ENCODE measurements at regions not wholly inside any gene's neighbourhood (a gene's known extent, or its start where the extent isn't known, plus 50 kb on each side); places are given as distances from the start of the nearest gene placed in this dataset.
A peak's percentile ranks its signal among the peaks of the same experiment; 100 is the strongest.
"Not testable (repeated sequence)": the region's sequence is repeated elsewhere in the genome, so short reads cannot be mapped to it uniquely, and the experiment has no call there.

DNA sequence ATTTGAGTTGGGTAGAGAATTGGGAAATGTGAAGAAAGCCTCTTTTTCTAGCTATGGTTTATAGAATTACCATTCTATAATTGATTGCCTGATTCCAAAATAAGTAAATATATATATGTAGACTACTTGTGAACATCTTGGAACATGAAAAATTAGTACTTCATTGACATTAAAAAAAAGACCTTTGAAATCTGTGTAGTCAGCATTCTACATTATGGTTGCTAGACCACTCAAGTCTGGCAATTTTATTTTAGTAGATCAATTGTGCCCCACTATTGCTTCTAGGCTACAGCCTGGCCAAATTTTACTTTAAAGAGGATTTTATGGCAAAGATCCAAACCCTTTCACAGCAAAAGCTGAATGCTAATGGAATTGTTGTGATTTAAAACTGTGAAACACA, 279.8 kb downstream of the IKZF2 start:
- no peak for DNase-seq (ENCODE audit: low spot score)

DNA sequence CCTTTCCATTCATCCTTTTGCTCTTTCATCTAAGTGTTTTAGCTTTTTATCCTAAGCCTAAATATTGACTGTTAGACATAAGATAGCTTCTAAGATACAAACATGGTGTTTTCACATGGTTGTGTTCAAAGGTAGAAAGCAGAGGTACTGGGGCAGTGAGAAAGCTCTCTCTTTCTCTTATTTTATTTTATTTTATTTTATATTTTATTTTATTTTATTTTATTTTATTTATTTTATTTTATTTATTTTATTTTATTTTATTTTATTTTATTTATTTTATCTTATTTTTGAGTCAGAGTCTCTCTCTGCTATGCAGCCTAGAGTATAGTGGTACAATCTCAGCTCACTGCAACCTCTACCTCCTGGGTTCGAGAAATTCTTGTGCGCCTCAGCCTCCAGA, 287.2 kb downstream of the IKZF2 start:
- DNase-seq (ENCODE audit: low spot score): no peak

DNA sequence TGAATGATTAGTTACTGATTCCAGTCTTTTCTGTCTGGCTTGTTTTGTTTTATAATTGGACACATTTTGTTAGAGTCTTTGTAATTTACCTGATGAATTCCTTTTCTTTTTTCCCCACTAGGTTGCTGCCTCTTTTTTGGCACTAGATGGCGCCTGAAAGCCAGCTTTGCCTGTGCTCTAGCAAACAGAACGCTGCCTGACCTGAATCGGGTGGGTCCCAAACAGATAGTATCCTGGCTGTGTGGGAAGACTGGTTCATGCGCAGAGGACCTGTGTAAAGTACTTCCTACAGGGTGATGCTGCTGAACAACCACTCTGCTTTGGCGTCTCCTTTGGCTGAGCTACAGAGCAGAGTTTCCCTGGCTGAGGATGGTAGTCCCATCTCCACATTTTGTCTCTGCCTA, 288.2 kb downstream of the IKZF2 start:
- peak; percentile 54 for DNase-seq (ENCODE audit: low spot score)

DNA sequence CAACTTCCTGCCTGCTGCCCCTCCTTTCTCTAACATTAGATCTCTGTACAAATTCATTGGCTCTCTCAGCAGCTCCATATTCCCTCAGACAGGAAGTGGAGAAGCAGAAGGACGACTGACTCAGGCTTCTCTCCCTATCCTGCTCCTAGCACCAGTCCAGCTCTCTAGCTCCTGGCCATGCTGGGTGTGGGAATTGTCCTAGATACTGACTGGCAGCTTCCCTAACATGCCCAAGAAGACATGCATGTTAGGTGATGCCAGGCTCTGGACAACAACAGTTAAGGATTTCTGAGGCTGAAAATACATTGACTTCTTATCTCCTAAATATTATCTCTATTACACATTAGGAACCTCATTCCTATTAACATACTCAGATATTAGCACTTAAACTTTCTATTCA, 292.9 kb downstream of the IKZF2 start:
- DNase-seq (ENCODE audit: low spot score): no peak

DNA sequence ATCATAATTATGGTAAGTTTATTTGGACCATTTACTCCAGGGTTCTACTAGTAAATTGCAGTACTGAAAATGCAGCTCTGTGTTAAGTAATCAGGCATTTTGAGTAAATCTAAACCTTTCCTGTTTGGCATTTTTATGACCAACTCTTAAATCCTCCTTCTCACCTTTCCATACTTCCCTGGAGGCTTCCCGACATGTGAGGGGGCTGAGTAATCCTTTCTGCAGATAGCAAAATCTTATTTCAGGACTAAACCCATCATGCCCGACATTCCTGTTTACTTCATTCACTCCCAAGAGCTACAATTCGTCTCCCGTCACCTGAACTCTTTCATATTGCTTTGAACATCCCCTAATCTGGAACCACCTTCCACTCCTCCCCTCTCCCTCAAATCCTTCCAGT, 296.6 kb downstream of the IKZF2 start:
- no peak for DNase-seq (ENCODE audit: low spot score)

DNA sequence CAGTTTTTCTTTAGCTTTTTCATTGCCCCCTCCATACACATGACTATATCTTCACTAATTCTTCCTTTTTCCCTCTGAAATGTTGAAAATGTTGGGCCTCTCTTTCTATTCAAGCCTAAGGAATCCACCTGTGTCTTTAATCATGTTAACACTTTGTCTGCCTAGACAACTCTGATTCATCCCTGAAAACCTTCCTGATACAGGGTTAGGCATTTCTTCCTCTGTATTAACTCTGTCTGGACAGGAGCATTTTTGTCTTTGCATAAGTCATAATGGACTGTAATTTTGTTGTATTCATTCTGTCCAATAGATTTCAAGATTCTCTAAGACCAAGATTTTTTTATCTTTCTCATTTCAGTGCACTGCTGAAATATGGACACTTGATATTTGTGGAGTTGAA, 297.3 kb downstream of the IKZF2 start:
- no peak for DNase-seq (ENCODE audit: low spot score)

DNA sequence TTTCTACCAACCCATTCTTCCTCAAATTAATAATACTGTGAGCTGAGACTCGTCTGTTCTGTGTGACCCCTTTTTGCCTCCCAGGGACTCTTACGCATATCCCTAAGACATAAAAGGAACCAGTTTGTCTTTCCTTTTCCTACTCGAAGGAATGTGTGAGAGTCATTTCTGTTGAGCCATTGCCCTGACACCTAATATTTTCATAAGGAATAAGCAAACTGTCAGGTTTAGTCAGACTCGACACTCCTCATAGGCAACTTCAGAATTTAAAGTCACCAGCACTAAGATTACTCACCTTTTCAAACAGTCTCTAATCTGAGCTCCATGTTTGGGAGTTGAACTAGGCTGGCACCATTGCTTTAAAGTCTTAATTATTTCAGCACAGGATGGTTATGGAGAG, 305.5 kb downstream of the IKZF2 start:
- DNase-seq (ENCODE audit: low spot score): no peak

DNA sequence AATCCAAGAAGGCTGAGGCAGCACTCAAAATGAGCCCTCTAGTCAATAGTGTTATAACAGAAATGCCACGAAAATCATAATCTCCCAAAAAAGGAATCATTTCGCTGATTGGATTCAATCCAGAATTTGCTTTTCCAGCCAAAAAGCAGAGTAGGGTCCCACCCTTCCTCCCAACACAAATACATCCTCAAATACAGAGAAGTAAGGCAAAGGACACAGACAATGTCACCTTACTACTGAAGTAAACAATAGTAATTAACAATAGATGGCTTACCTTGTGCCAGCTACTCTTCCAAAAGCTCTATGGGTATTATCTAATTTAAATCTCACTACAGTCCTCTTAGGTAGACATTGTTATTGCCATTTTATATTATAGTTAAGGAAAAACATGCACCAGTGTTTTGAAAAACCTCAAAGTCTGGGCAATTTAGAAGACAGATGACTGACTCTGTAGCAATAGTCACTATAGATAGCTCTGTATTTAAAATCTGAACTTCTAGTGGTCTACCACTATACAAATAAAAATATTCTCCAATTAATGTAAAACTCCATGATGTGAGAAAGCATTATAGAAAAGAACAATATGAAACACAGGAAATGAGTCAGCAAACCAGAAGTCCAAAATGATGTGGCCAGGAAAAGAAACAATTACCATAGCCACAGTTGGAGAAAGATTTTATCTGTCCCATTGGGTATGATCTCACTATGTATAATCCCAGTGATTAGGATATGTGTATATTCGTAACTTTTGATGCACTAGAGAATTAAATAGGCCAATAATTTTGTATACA, 305.0 kb upstream of the ERBB4 start:
- DNase-seq (ENCODE audit: low spot score): peak; percentile 35

DNA sequence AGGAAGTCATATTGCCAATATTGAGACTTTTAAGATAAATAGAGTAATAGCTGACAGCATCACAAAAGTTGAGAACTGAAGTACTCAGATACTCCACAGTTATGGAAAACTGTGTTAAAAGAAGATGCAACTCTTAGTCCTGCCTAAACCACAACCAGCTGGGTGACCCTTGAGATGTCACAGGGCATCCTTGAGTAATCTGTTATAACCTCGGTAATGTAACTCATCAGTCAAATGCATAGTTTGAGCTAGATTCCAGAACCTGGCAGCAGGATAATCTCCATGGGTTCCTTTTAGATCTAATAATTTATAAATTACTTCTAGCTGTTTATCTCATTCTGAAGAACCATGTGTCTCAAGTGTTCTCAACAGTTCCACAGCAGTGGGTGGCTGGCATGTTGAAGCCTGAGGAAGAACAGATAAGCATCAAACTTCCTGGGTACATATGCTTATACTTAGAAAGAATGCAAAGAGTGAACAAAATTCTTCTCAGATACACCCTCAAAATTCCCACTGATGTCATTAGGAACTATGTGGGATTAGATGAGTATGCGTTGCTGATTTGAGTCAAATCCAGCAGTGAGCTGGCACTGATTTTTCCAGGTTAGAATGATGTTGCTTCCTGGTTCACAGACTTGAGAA, 304.1 kb upstream of the ERBB4 start:
- no peak for DNase-seq (ENCODE audit: low spot score)

DNA sequence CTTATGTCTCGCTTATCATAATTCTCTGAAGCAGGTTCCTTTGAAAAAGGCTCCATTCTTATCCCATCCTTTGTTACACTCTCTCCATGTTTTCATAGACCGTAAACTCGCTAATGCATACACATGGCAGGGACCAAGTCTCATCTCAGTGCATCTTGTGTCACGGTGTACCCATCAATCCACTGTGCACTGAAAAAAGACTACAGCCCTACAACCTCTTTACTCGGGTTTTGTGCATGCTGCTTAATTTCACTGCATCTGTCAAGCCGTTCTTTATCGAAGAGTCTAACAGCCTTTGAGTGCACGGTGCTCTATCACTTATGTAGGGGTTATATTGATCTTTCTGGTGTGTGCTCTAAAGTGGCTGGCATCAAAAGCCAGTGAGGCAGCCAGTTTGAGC, 302.9 kb upstream of the ERBB4 start:
- DNase-seq (ENCODE audit: low spot score): no peak

DNA sequence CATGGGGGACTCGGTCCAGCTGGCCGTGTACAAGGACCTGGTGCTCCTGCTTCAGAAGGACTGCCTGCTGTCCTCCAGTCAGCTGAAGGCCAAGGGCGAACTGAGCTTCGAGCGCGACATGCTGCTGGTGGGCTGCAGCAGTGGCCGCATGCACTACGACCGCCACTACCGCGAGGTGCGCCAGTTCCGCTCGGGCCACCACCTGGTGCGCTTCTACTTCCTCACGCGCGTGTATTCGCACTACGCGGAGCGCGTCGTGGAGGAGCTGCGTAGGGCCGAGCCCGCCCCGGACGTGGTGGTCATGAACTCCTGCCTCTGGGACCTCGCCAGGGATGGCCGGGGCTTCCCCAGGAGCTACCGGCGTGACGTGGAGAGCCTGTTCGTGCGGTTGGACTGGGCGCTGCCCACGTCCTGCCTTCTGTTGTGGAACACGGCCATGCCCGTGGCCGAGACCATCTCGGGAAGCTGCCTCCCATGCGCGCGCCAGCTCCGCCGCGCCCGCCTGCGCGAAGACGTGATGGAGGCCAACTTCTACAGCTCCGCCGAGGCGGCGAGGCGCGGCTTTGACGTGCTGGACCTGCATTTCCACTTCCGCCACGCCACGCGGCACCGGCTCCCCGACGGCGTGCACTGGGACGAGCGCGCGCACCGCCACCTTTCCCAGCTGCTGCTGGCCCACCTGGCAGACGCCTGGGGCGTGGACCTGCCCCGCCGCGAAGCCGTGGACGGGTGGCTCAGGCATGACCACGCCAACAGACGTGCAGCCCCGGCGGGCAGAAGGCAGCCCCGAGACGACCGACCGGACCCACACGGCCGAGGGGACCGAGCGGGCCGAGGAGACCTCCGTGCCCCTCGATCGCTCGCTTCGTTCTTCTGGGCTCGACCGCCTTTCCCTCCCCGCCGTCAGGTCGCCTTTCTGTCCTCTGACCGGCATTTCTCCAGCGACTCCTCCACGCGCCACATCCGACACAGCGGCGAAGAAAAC, 293.9 kb upstream of the ERBB4 start:
- no peak for DNase-seq (ENCODE audit: low spot score)

DNA sequence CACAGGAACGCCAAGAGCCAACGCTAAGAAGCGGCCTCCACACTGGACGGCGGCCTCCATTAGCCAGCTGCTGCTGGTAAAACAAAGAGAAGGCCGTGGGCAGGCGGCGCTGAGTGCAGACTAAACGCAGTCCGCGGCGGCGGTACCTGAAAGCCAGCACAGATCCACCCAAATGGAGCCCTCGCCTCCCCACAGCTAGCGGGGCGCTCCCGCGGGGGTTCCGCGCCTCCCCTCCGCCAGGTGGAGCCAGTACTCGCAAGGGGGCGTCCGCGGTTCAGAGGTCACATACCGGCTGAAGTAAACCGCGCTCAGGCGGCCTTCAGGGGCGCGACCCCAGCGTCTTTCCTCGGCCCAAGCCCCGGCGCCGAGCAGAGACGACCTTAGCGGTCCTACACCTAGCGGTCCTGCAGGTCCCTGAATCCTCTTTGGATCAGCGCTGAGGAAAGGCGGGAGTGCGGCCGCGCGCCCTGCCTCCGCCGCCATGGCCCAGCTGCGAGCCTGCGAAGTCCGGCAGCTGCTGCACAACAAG, 293.1 kb upstream of the ERBB4 start:
- DNase-seq (ENCODE audit: low spot score): no peak

DNA sequence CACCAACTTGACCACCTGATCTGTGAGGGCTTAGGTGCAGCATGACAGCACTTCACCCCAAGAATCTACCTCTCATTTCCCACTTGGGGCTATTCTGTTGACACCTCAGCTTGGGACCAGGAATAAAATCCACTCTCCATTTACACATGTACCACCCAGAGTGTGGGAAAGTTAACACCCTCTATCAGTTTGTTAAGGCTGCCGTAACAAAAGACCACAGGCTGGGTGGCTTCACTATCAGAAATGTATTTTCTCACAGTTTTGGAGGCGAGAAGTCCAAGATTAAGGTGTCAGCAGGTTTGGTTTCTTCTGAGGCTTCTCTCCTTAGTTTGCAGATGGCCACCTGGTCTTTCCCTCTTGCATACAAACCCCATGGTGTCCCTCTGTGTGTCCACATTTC, 277.7 kb upstream of the ERBB4 start:
- no peak for DNase-seq (ENCODE audit: low spot score)

DNA sequence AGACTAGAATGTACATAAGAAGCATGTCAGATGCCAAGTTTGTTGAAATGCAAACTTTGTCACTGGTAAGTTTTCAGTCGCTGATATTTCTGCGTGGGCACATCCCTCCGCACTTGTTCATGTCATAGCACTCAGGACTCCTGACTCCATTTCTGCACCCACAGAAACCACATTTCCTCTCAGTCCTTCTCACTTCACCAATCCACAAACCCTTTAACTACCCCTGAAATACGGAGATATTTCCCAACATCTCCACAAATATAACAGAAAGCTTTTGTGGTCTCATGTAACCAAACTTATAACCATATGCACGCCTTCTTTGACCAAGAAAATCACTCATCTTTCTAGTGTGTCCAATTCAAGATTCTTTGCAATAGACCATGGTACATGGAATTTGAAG, 276.9 kb upstream of the ERBB4 start:
- DNase-seq (ENCODE audit: low spot score): peak; percentile 44

DNA sequence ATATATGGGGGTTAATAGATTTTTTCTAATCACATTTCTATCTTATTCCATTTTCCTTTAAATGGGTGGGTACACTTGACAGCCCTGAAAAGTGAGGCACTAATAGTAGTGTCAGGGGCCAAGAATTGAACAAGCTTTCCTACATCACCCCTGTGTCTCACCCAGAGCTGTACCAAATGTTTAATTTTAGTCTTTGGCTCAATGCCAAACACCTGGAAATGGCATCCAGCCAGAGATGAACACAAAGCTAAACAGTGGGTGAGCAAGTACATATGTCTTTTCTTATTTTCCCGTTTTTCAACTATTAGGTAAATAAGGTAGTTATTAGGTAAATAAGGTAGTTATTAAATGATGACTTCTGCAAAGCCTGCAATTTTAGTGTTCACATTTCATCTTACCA, 276.3 kb upstream of the ERBB4 start:
- no peak for DNase-seq (ENCODE audit: low spot score)

DNA sequence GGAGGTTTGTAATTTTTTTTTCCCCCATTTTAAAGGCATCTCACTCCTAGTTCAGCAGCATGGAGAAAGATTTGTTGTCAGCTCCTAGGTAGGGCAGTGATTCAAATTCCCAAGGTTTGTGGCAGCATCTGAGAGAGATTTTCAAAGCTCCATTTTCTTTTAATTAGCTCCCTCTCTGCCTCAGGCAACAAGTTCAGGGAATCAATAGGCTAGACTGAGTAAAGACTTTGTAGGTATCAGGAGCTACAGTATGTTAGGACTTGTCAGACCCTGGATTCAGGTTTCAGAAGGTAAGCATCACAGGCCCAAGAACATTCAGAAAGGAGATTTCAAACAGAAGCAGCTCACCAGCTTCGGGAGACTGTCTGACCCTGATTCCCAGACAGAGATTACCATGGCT, 273.3 kb upstream of the ERBB4 start:
- DNase-seq (ENCODE audit: low spot score): no peak

DNA sequence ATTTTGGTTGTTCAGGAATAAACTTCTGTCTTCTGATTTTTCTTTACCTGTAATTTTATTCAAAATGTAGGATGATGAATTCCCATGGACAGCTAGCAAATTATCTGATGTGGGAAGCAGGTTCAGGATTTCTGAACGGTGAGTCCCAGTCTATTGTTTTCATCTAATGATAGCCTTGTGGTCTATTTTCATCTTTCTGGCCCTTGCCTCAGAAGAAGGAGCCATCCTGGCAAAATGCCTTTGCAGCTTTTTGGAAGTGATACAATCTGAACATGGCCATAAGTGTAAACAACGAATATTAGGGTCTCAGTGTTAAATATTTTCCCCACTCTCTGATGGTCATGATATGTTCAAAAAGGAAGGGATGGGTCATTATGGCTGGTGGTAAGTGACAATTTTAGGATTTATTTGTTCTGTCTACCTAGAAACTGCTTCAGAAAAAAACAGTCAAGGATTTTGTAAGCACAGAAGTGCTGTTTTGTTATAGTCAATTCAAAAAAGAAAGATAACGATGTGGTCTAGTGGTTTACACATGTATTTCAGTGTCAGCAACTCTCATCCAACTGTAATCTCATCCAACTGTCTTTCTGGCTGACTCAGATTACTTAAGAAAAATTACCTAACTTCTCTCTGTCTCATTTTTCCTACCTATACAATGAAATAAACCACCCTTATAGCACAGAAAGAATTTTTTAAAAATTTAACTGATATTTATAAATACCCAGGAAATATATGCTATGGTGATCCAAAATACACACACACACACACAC, 272.6 kb upstream of the ERBB4 start:
- DNase-seq (ENCODE audit: low spot score): peak; percentile 38

DNA sequence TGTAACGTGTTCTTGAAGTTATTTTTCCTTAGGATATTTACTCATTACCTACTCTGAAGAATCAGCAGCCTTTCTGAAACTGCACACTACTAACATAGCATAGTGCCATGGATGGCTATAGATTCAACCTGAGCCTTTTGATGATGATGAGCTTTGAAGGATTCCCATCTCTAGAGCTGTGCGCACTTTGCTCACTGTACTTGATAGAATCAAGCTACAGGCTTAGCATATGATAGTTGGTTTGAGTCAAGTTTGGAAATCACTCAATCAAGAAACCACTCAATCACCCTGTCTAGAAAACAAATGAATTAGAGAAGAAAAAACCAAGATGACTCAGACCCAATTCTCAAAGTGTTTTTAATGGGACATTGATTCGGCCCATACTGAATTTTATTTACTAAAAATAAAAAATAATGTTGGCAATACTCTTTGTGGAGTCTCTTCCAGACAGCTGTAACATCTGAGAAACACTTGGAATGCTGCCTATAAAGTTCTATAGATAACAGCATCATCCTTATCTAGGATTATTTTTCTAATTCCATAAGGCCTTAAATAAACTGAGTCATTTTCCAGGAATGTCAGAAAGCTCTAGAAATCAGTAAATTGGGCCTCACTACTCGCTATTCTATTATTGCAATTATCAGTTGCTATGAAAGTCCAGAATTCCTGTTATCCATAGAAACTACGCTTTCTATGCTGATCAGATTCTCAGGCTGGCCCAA, 259.0 kb upstream of the ERBB4 start:
- peak; percentile 27 for DNase-seq (ENCODE audit: low spot score)

DNA sequence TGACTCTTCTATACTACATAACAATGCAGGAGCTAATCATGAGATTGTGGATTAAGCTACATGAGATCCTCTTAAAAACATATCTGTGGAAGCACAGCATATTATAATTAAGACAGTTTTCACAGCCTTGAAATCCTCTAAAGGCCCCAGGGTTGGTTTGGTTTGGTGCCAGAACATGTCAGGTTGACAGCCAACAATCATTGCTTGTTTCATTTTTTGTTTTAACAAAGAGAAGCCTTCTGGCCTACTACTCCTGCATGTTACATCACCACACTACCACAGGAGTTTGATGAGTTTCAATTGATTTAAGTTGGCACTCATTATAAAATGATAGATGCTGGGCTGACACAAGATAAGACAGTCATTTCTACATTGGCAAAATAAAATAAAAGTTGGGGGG, 255.9 kb upstream of the ERBB4 start:
- no peak for DNase-seq (ENCODE audit: low spot score)

DNA sequence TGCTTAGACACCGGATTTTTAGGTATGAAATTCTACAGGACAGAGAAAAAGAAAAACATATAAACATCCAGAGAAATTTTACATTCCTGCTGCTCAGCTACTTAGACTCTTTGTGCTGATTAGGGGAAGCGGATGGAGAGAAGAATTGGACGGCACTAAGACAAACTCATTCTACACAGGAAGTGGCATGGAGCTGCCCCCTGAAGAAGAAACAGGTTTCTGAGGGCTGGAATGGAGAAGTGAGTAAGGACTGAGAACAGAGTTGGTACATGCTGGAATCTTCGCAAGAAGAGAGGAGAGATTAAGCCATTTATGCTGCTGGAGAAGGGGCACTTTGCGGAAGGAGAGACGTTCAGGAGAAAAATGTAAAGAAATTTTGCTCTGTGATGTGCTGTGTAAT, 253.0 kb upstream of the ERBB4 start:
- no peak for DNase-seq (ENCODE audit: low spot score)

DNA sequence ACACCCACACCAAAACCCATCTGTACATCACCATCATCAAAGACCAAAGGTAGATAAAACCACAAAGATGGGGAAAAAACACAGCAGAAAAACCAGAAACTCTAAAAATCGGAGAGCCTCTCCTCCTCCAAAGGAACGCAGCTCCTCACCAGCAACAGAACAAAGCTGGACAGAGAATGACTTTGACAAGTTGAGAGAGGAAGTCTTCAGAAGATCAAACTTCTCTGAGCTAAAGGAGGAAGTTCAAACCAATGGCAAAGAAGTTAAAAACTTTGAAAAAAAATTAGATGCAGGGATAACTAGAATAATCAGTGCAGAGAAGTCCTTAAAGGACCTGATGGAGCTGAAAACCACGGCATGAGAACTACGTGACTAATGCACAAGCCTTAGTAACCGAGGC, 247.5 kb upstream of the ERBB4 start:
- DNase-seq (ENCODE audit: low spot score): not testable (repeated sequence)
